HL-60 (cell line): ENCODE measurements at regions not wholly inside any gene's neighbourhood (a gene's known extent, or its start where the extent isn't known, plus 50 kb on each side); places are given as distances from the start of the nearest gene placed in this dataset.

ENCODE experiments used
- GABPA ChIP-seq: IDR thresholded peaks from 2 replicates; pipeline ENCODE4 v1.6.1; 2012; ENCODE audit warnings: low read depth
- POLR2AphosphoS5 ChIP-seq: IDR thresholded peaks from 2 replicates; pipeline ENCODE4 v1.6.1; 2012; ENCODE audit warnings: low read depth
- SPI1 ChIP-seq: IDR thresholded peaks from 2 replicates; pipeline ENCODE4 v1.6.1; 2012; ENCODE audit warnings: low read depth, mild to moderate bottlenecking, borderline replicate concordance
- TF ChIP-seq, protein P1 (sequence below): IDR thresholded peaks from one replicate; pipeline ENCODE4 v1.5.1; 2011; ENCODE audit warnings: low read length, control low read depth, inconsistent platforms; ENCODE audit not compliant: insufficient read depth
- TF ChIP-seq, protein P2 (sequence below): IDR thresholded peaks from 2 replicates; pipeline ENCODE4 v1.6.1; 2012; ENCODE audit warnings: low read depth; ENCODE audit not compliant: insufficient replicate concordance

DNA sequence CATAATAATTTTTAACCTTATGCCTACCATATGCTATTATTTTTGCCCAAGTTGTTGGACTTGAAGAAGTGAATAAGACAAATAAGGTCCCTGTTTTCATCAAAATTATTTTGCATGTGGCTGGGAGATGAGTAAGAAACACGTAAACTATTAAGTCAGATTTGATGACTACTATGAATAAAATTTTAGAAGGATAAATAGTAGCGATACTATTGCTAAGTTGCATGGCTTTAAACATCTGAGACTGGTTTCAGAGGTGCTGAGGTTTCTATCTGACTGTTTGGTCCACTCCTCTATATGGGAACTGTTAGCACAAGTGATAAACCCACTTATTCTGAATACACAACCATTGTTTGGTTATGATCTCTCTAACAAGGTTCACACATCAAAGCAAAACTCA lies 674.3 kb upstream of the MDGA2 start:
- TF ChIP-seq, protein P1, sequence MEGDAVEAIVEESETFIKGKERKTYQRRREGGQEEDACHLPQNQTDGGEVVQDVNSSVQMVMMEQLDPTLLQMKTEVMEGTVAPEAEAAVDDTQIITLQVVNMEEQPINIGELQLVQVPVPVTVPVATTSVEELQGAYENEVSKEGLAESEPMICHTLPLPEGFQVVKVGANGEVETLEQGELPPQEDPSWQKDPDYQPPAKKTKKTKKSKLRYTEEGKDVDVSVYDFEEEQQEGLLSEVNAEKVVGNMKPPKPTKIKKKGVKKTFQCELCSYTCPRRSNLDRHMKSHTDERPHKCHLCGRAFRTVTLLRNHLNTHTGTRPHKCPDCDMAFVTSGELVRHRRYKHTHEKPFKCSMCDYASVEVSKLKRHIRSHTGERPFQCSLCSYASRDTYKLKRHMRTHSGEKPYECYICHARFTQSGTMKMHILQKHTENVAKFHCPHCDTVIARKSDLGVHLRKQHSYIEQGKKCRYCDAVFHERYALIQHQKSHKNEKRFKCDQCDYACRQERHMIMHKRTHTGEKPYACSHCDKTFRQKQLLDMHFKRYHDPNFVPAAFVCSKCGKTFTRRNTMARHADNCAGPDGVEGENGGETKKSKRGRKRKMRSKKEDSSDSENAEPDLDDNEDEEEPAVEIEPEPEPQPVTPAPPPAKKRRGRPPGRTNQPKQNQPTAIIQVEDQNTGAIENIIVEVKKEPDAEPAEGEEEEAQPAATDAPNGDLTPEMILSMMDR = no peak
- TF ChIP-seq, protein P2, sequence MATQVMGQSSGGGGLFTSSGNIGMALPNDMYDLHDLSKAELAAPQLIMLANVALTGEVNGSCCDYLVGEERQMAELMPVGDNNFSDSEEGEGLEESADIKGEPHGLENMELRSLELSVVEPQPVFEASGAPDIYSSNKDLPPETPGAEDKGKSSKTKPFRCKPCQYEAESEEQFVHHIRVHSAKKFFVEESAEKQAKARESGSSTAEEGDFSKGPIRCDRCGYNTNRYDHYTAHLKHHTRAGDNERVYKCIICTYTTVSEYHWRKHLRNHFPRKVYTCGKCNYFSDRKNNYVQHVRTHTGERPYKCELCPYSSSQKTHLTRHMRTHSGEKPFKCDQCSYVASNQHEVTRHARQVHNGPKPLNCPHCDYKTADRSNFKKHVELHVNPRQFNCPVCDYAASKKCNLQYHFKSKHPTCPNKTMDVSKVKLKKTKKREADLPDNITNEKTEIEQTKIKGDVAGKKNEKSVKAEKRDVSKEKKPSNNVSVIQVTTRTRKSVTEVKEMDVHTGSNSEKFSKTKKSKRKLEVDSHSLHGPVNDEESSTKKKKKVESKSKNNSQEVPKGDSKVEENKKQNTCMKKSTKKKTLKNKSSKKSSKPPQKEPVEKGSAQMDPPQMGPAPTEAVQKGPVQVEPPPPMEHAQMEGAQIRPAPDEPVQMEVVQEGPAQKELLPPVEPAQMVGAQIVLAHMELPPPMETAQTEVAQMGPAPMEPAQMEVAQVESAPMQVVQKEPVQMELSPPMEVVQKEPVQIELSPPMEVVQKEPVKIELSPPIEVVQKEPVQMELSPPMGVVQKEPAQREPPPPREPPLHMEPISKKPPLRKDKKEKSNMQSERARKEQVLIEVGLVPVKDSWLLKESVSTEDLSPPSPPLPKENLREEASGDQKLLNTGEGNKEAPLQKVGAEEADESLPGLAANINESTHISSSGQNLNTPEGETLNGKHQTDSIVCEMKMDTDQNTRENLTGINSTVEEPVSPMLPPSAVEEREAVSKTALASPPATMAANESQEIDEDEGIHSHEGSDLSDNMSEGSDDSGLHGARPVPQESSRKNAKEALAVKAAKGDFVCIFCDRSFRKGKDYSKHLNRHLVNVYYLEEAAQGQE = no peak
- TF ChIP-seq POLR2AphosphoS5 (no peak), SPI1 (no peak), GABPA (no peak)
